ELR (cell line): ENCODE measurements at regions not wholly inside any gene's neighbourhood (a gene's known extent, or its start where the extent isn't known, plus 50 kb on each side); places are given as distances from the start of the nearest gene placed in this dataset.

Source experiments
- DNase-seq: peaks from one replicate; pipeline ENCODE4 v3.0.0-alpha.2; 2015; ENCODE audit warnings: low read depth

- no peak for DNase-seq
Observed at GRCh38 chr17:69719474-69720048, 305.1 kb downstream of the MAP2K6 start.

GRCh38 chr17:69722518-69722917 lies 308.0 kb downstream of the MAP2K6 start:
- no peak for DNase-seq

- DNase-seq = no peak
Observed at GRCh38 chr17:69723316-69723715, 308.8 kb downstream of the MAP2K6 start.

- peak; percentile 38 for DNase-seq
Observed at GRCh38 chr17:69723741-69724140, 309.2 kb downstream of the MAP2K6 start.

GRCh38 chr17:69724238-69724637 lies 309.7 kb downstream of the MAP2K6 start:
- DNase-seq = peak; percentile 21

- DNase-seq = no peak
Observed at GRCh38 chr17:69725146-69725545, 310.6 kb downstream of the MAP2K6 start.

- DNase-seq = no peak
Observed at GRCh38 chr17:69728816-69729215, 314.3 kb downstream of the MAP2K6 start.

- peak; percentile 65 for DNase-seq
Observed at GRCh38 chr17:69729944-69730343, 315.4 kb downstream of the MAP2K6 start.

- DNase-seq = no peak
Observed at GRCh38 chr17:69732272-69732918, 317.9 kb downstream of the MAP2K6 start.

- DNase-seq = peak; percentile 93
Observed at GRCh38 chr17:69733171-69734012, 318.9 kb downstream of the MAP2K6 start.

GRCh38 chr17:69734656-69735055 lies 320.2 kb downstream of the MAP2K6 start:
- no peak for DNase-seq

- DNase-seq = no peak
Observed at GRCh38 chr17:69735285-69735684, 320.8 kb downstream of the MAP2K6 start.

GRCh38 chr17:69743091-69743490 lies 328.6 kb downstream of the MAP2K6 start:
- DNase-seq = peak; percentile 34

GRCh38 chr17:69744512-69745070 lies 330.1 kb downstream of the MAP2K6 start:
- no peak for DNase-seq

- DNase-seq = no peak
Observed at GRCh38 chr17:69749911-69750310, 325.1 kb upstream of the KCNJ16 start.

- peak; percentile 92 for DNase-seq
Observed at GRCh38 chr17:69757688-69758430, 317.2 kb upstream of the KCNJ16 start.

- DNase-seq = peak; percentile 41
Observed at GRCh38 chr17:69760562-69760961, 314.5 kb upstream of the KCNJ16 start.

- peak; percentile 60 for DNase-seq
Observed at GRCh38 chr17:69761011-69761410, 314.0 kb upstream of the KCNJ16 start.

GRCh38 chr17:69761767-69762321 lies 313.2 kb upstream of the KCNJ16 start:
- peak; percentile 99 for DNase-seq

GRCh38 chr17:69762359-69762758 lies 312.7 kb upstream of the KCNJ16 start:
- DNase-seq = no peak

GRCh38 chr17:69762766-69763165 lies 312.3 kb upstream of the KCNJ16 start:
- DNase-seq = peak; percentile 24

GRCh38 chr17:69763503-69763902 lies 311.5 kb upstream of the KCNJ16 start:
- peak; percentile 40 for DNase-seq
